ENCODE measurements at regions not wholly inside any gene's neighbourhood (a gene's known extent, or its start where the extent isn't known, plus 50 kb on each side); places are given as distances from the start of the nearest gene placed in this dataset.

GRCh38 chr6:80439721-80440470, 333.4 kb downstream of the BCKDHB start:
- H3K4me3 ChIP-seq = no peak overlapping the region
- no peaks in the 10 kb centered on the region for H3K27me3 ChIP-seq
- DNase-seq = no peak
- H3K36me3 ChIP-seq = no peaks in the 10 kb centered on the region
- TF ChIP-seq POLR2A (IDR thresholded peaks at IDR 0.05) (no peak), POLR2AphosphoS5 (IDR thresholded peaks at IDR 0.05) (no peak), EP300 (IDR thresholded peaks at IDR 0.05) (no peak)
- TF ChIP-seq, protein P1, sequence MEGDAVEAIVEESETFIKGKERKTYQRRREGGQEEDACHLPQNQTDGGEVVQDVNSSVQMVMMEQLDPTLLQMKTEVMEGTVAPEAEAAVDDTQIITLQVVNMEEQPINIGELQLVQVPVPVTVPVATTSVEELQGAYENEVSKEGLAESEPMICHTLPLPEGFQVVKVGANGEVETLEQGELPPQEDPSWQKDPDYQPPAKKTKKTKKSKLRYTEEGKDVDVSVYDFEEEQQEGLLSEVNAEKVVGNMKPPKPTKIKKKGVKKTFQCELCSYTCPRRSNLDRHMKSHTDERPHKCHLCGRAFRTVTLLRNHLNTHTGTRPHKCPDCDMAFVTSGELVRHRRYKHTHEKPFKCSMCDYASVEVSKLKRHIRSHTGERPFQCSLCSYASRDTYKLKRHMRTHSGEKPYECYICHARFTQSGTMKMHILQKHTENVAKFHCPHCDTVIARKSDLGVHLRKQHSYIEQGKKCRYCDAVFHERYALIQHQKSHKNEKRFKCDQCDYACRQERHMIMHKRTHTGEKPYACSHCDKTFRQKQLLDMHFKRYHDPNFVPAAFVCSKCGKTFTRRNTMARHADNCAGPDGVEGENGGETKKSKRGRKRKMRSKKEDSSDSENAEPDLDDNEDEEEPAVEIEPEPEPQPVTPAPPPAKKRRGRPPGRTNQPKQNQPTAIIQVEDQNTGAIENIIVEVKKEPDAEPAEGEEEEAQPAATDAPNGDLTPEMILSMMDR (IDR thresholded peaks at IDR 0.05) = no peak
- H3K9me3 ChIP-seq = no peaks in the 10 kb centered on the region
- intact Hi-C loops (cut with DNase I; ENCODE audit: low total_unique reads) = no loop called here
- no peak overlapping the region for H3K27ac ChIP-seq
- no peaks in the 10 kb centered on the region for H3K4me1 ChIP-seq

GRCh38 chr6:80438772-80439171, 332.3 kb downstream of the BCKDHB start:
- H3K9me3 ChIP-seq = no peaks in the 10 kb centered on the region
- intact Hi-C loops (cut with DNase I; ENCODE audit: low total_unique reads) = no loop called here
- DNase-seq = peak in 1 of 2 donors; percentile 28
- H3K4me3 ChIP-seq = no peak overlapping the region
- no peak overlapping the region for H3K27ac ChIP-seq
- TF ChIP-seq, protein P1 (IDR thresholded peaks at IDR 0.05) = no peak
- TF ChIP-seq POLR2AphosphoS5 (IDR thresholded peaks at IDR 0.05) = no peak
- TF ChIP-seq POLR2A (IDR thresholded peaks at IDR 0.05) = no peak
- TF ChIP-seq EP300 (IDR thresholded peaks at IDR 0.05) = no peak
- no peaks in the 10 kb centered on the region for H3K27me3 ChIP-seq
- 64 to 89% (median 86%) methylated on average over 2 of the region's 2 CpGs for WGBS, 5 donors
- no peaks in the 10 kb centered on the region for H3K4me1 ChIP-seq
- H3K36me3 ChIP-seq = no peaks in the 10 kb centered on the region

- no peaks in the 10 kb centered on the region for H3K4me1 ChIP-seq
- TF ChIP-seq, protein P1 (IDR thresholded peaks at IDR 0.05) = no peak
- no peak for TF ChIP-seq POLR2AphosphoS5 (IDR thresholded peaks at IDR 0.05)
- TF ChIP-seq EP300 (IDR thresholded peaks at IDR 0.05) = no peak
- no peak for TF ChIP-seq POLR2A (IDR thresholded peaks at IDR 0.05)
- H3K9me3 ChIP-seq = no peaks in the 10 kb centered on the region
- no peak overlapping the region for H3K4me3 ChIP-seq
- no peak overlapping the region for H3K27ac ChIP-seq
- no peaks in the 10 kb centered on the region for H3K36me3 ChIP-seq
- H3K27me3 ChIP-seq = no peaks in the 10 kb centered on the region
- 83 to 94% (median 90%) methylated on average over 5 of the region's 5 CpGs for WGBS, 5 donors
- intact Hi-C loops (cut with DNase I; ENCODE audit: low total_unique reads) = no loop called here
- no peak for DNase-seq
These were observed 331.3 kb downstream of the BCKDHB start for GRCh38 chr6:80437801-80438200.

DNA sequence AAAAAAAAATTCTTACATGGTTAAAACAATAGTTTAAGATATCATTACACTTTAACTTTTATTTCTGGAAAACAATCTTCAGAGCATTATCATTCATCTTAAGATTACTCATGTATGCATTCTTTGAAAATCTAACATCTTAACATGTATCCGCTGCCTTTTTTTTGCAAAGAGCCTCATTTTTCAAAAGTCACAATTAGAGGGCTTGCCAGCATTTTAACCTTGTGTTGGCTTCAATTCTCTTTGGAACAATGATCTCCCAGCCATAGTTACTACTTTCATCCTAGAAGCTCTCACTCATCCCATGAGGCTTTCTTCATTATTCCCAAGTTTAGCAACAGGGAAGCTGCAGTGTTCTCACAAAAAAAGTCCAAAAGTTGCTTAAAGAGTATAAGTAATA, 330.8 kb downstream of the BCKDHB start:
- Histone ChIP-seq H3K4me3 (no peak overlapping the region), H3K27me3 (no peaks in the 10 kb centered on the region), H3K4me1 (no peaks in the 10 kb centered on the region), H3K9me3 (no peaks in the 10 kb centered on the region), H3K36me3 (no peaks in the 10 kb centered on the region), H3K27ac (no peak overlapping the region)
- intact Hi-C loops (cut with DNase I; ENCODE audit: low total_unique reads) = no loop called here
- DNase-seq = no peak
- TF ChIP-seq EP300 (IDR thresholded peaks at IDR 0.05) (no peak), POLR2AphosphoS5 (IDR thresholded peaks at IDR 0.05) (no peak), POLR2A (IDR thresholded peaks at IDR 0.05) (no peak)
- TF ChIP-seq, protein P1 (IDR thresholded peaks at IDR 0.05) = no peak
- 77 to 93% (median 86%) methylated on average over 1 of the region's 1 CpG for WGBS, 5 donors

All from stomach (tissue), 8 donors.